ENCODE measurements at regions not wholly inside any gene's neighbourhood (a gene's known extent, or its start where the extent isn't known, plus 50 kb on each side); places are given as distances from the start of the nearest gene placed in this dataset.

DNA sequence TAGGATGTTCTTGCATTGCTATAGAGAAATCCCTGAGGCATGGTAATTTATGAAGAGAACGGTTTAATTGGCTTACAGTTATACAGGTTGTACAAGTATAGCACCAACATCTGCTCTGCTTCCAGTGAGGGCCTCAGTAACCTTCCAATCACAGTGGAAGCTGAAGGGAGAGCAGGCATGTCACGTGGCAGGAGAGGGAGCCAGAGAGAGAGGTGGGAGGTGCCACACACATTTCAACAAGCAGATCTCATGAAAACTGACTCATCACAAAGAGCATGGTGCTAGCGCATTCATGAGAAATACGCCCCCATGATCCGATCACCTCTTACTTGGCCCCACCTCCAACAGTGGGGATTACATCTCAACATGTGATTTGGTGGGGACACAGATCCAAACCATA lies 871.2 kb downstream of the TFAP2A start:
- no peak overlapping the region for H3K27ac ChIP-seq (ENCODE audit: poor library complexity, severe bottlenecking)
- TF ChIP-seq, protein P1, sequence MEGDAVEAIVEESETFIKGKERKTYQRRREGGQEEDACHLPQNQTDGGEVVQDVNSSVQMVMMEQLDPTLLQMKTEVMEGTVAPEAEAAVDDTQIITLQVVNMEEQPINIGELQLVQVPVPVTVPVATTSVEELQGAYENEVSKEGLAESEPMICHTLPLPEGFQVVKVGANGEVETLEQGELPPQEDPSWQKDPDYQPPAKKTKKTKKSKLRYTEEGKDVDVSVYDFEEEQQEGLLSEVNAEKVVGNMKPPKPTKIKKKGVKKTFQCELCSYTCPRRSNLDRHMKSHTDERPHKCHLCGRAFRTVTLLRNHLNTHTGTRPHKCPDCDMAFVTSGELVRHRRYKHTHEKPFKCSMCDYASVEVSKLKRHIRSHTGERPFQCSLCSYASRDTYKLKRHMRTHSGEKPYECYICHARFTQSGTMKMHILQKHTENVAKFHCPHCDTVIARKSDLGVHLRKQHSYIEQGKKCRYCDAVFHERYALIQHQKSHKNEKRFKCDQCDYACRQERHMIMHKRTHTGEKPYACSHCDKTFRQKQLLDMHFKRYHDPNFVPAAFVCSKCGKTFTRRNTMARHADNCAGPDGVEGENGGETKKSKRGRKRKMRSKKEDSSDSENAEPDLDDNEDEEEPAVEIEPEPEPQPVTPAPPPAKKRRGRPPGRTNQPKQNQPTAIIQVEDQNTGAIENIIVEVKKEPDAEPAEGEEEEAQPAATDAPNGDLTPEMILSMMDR (IDR thresholded peaks at IDR 0.05; ENCODE audit: poor library complexity, severe bottlenecking) = no peak
- DNase-seq (ENCODE audit: low spot score) (no peak), ATAC-seq (ENCODE audit: low read depth) (no peak)
- no peaks in the 10 kb centered on the region for H3K36me3 ChIP-seq (ENCODE audit: low read depth)
- no peaks in the 10 kb centered on the region for H3K9me3 ChIP-seq (ENCODE audit: severe bottlenecking)
- no peaks in the 10 kb centered on the region for H3K27me3 ChIP-seq (ENCODE audit: insufficient read depth, poor library complexity, severe bottlenecking)
- H3K4me3 ChIP-seq (ENCODE audit: severe bottlenecking) = no peak overlapping the region
- no peaks in the 10 kb centered on the region for H3K4me1 ChIP-seq (ENCODE audit: insufficient read depth, poor library complexity, severe bottlenecking)

DNA sequence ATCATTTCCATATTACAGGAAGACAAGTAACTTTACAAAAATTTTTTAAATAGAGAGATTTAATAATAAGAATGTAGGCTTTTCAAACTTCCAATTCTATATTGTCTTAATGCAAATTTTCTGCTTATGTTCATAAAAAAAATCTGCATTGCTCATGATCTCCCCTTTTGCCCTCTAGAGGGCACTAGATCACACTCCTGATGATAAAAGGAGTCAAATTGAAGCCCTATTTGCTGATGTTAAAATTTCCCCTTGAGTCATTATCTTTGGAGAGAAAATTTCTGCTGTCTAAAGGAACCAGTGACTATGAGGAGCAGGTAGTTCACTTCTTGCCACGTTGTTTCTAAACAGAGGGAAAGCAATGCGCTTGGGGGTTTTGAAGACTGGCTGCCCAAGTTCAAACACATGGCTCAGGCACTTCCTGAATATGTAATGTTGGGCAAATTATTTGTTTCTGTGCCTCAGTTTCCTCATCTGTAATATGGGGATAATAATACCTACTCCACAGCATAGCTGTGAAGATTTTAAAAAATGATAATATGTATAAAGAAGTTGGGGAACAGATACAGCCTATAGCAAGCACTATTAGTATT lies 874.2 kb downstream of the TFAP2A start:
- DNase-seq (ENCODE audit: low spot score) = no peak
- H3K4me1 ChIP-seq (ENCODE audit: insufficient read depth, poor library complexity, severe bottlenecking) = no peaks in the 10 kb centered on the region

DNA sequence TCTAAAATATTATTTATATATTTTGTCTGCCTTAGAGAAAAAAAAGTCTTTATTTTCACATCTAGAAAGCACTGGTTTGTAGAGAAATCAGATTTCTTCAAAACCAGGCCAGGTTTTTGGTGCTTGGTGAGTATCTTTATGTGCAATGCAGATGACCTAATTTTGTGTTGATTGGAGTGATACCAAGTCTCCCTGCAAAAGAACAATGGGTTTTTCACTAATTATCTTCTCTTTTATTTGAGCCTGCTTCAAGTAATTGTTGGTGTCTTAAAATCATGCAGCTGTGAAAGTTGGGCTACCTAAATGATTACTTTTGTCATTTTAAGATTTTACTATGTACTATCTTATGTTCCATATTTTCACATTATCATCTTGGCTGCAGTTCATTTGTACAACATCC lies 874.7 kb downstream of the TFAP2A start:
- no peaks in the 10 kb centered on the region for H3K27me3 ChIP-seq (ENCODE audit: insufficient read depth, poor library complexity, severe bottlenecking)
- ATAC-seq (ENCODE audit: low read depth) (no peak), DNase-seq (ENCODE audit: low spot score) (no peak)
- no peaks in the 10 kb centered on the region for H3K9me3 ChIP-seq (ENCODE audit: severe bottlenecking)
- H3K4me1 ChIP-seq (ENCODE audit: insufficient read depth, poor library complexity, severe bottlenecking) = no peaks in the 10 kb centered on the region
- no peaks in the 10 kb centered on the region for H3K36me3 ChIP-seq (ENCODE audit: low read depth)
- H3K4me3 ChIP-seq (ENCODE audit: severe bottlenecking) = no peak overlapping the region
- TF ChIP-seq, protein P1 (IDR thresholded peaks at IDR 0.05; ENCODE audit: poor library complexity, severe bottlenecking) = no peak
- no peak overlapping the region for H3K27ac ChIP-seq (ENCODE audit: poor library complexity, severe bottlenecking)

More for the DNA sequence above, 874.2 kb downstream of the TFAP2A start:
- no peak overlapping the region for H3K27ac ChIP-seq (ENCODE audit: poor library complexity, severe bottlenecking)
- no peaks in the 10 kb centered on the region for H3K9me3 ChIP-seq (ENCODE audit: severe bottlenecking)
- no peaks in the 10 kb centered on the region for H3K27me3 ChIP-seq (ENCODE audit: insufficient read depth, poor library complexity, severe bottlenecking)
- TF ChIP-seq, protein P1 (IDR thresholded peaks at IDR 0.05; ENCODE audit: poor library complexity, severe bottlenecking) = peak; percentile 91
- ATAC-seq (ENCODE audit: low read depth) = peak; percentile 42; the same call in 2 of the 3 replicates
- H3K36me3 ChIP-seq (ENCODE audit: low read depth) = no peaks in the 10 kb centered on the region
- no peak overlapping the region for H3K4me3 ChIP-seq (ENCODE audit: severe bottlenecking)

- H3K27me3 ChIP-seq (ENCODE audit: insufficient read depth, poor library complexity, severe bottlenecking) = no peaks in the 10 kb centered on the region
- no peak for DNase-seq (ENCODE audit: low spot score)
- ATAC-seq (ENCODE audit: low read depth) = no peak
- no peaks in the 10 kb centered on the region for H3K4me1 ChIP-seq (ENCODE audit: insufficient read depth, poor library complexity, severe bottlenecking)
- H3K9me3 ChIP-seq (ENCODE audit: severe bottlenecking) = no peaks in the 10 kb centered on the region
- H3K4me3 ChIP-seq (ENCODE audit: severe bottlenecking) = no peak overlapping the region
- TF ChIP-seq, protein P1 (IDR thresholded peaks at IDR 0.05; ENCODE audit: poor library complexity, severe bottlenecking) = no peak
- H3K27ac ChIP-seq (ENCODE audit: poor library complexity, severe bottlenecking) = no peak overlapping the region
- H3K36me3 ChIP-seq (ENCODE audit: low read depth) = no peaks in the 10 kb centered on the region
These were observed 875.6 kb downstream of the TFAP2A start for GRCh38 chr6:9539231-9539755.

DNA sequence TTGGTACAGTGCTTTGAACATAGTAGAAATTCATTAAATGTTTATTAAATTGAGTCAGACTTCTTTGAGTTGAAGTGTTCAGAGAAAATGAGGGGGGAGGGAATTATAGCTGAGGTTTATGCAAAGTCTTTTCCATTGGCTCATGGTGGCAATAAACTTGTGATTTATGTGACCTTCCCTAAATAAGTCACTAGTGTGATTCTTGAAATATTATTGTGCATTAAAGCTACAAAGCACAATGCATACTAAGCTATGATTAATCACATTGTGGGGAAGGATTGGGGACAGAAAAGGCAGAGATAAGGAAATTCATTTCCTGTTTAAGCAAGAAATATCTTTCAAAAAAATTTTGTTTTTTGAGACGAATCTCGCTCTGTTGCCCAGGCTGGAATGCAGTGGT lies 877.5 kb downstream of the TFAP2A start:
- Histone ChIP-seq H3K4me1 (ENCODE audit: insufficient read depth, poor library complexity, severe bottlenecking) (no peaks in the 10 kb centered on the region), H3K27me3 (ENCODE audit: insufficient read depth, poor library complexity, severe bottlenecking) (no peaks in the 10 kb centered on the region), H3K4me3 (ENCODE audit: severe bottlenecking) (no peak overlapping the region), H3K27ac (ENCODE audit: poor library complexity, severe bottlenecking) (no peak overlapping the region), H3K9me3 (ENCODE audit: severe bottlenecking) (no peaks in the 10 kb centered on the region), H3K36me3 (ENCODE audit: low read depth) (no peaks in the 10 kb centered on the region)
- ATAC-seq (ENCODE audit: low read depth) = no peak
- DNase-seq (ENCODE audit: low spot score) = no peak
- TF ChIP-seq, protein P1 (IDR thresholded peaks at IDR 0.05; ENCODE audit: poor library complexity, severe bottlenecking) = no peak
